Keratinocyte (primary cell): ENCODE measurements at regions not wholly inside any gene's neighbourhood (a gene's known extent, or its start where the extent isn't known, plus 50 kb on each side); places are given as distances from the start of the nearest gene placed in this dataset.

Experiments
- DNase-seq: peaks from one replicate; pipeline ENCODE4 v3.0.0-alpha.2; 2011; ENCODE audit warnings: low read depth, missing footprints, low spot score
- FAIRE-seq: peaks from 2 replicates; lab custom pipeline; 2011; peaks lifted over from hg19 to GRCh38; lab: Jason Lieb, UNC
- H2AFZ ChIP-seq: 2 replicates; pipeline ENCODE4 v1.6.0; 2012; ENCODE audit warnings: low read length, control low read depth, inconsistent platforms; ENCODE audit not compliant: control insufficient read depth
- H3K27ac ChIP-seq: 2 replicates; pipeline ENCODE4 v1.5.1; 2011; ENCODE audit warnings: low read length; ENCODE audit not compliant: control insufficient read depth, insufficient read depth
- H3K27me3 ChIP-seq: 3 replicates; pipeline ENCODE4 v1.6.0; 2011; ENCODE audit warnings: low read length; ENCODE audit not compliant: control insufficient read depth, insufficient read depth; ENCODE audit errors: extremely low read depth
- H3K36me3 ChIP-seq, 2 experiments: 2 replicates in 1 of 2; 3 replicates in 1 of 2; pipeline ENCODE4 v1.5.1; 2011; ENCODE audit warnings: low read length in 2 of 2, mild to moderate bottlenecking in 1 of 2; ENCODE audit not compliant: control insufficient read depth in 2 of 2, insufficient read depth in 2 of 2; ENCODE audit errors: extremely low read depth in 1 of 2
- H3K4me1 ChIP-seq: 3 replicates; pipeline ENCODE4 v1.5.1; 2011; ENCODE audit warnings: low read length; ENCODE audit not compliant: control insufficient read depth, insufficient read depth; ENCODE audit errors: extremely low read depth
- H3K4me2 ChIP-seq: 3 replicates; pipeline ENCODE4 v1.6.0; 2011; ENCODE audit warnings: low read depth, low read length; ENCODE audit not compliant: control insufficient read depth, insufficient read depth; ENCODE audit errors: extremely low read depth
- H3K4me3 ChIP-seq, 3 experiments: fragments of 200-600 bp in 1 of 3; sonication (generic) in 1 of 3; 2 replicates in 2 of 3; 3 replicates in 1 of 3; pipeline ENCODE4 v1.5.1; 2011 to 2016; ENCODE audit warnings: low read length in 3 of 3, mild to moderate bottlenecking in 3 of 3, control low read depth in 2 of 3, inconsistent platforms in 1 of 3, low read depth in 1 of 3, mixed read lengths in 1 of 3, mixed run types in 1 of 3, moderate library complexity in 1 of 3; ENCODE audit not compliant: control insufficient read depth in 2 of 3, insufficient read depth in 2 of 3; ENCODE audit errors: extremely low read depth in 1 of 3
- H3K79me2 ChIP-seq: 2 replicates; pipeline ENCODE4 v1.6.0; 2012; ENCODE audit warnings: low read length; ENCODE audit not compliant: control insufficient read depth, insufficient read depth
- H3K9ac ChIP-seq: 3 replicates; pipeline ENCODE4 v1.6.0; 2011; ENCODE audit warnings: low read length; ENCODE audit not compliant: control insufficient read depth, insufficient read depth; ENCODE audit errors: extremely low read depth
- H3K9me1 ChIP-seq: 3 replicates; pipeline ENCODE4 v1.6.0; 2011; ENCODE audit warnings: low read length; ENCODE audit not compliant: control insufficient read depth, insufficient read depth; ENCODE audit errors: extremely low read depth
- H3K9me3 ChIP-seq: 2 replicates; pipeline ENCODE4 v1.5.1; 2012; ENCODE audit warnings: low read depth, low read length; ENCODE audit not compliant: control insufficient read depth
- H4K20me1 ChIP-seq: 3 replicates; pipeline ENCODE4 v1.6.0; 2011; ENCODE audit warnings: low read length; ENCODE audit not compliant: control insufficient read depth, insufficient read depth; ENCODE audit errors: extremely low read depth
- CTCF ChIP-seq, 3 experiments: IDR thresholded peaks in 1 of 3; conservative IDR thresholded peaks in 1 of 3; optimal IDR thresholded peaks in 1 of 3; 2 replicates in 2 of 3; 3 replicates in 1 of 3; pipeline versions ENCODE3 to v1.5.1; 2011; ENCODE audit warnings: low read length in 3 of 3, mild to moderate bottlenecking in 3 of 3, moderate library complexity in 2 of 3, control low read depth in 1 of 3, inconsistent platforms in 1 of 3; ENCODE audit not compliant: insufficient read depth in 2 of 3; ENCODE audit errors: extremely low read depth in 1 of 3
- EZH2 ChIP-seq: IDR thresholded peaks from one replicate; pipeline ENCODE4 v1.6.1; 2012; ENCODE audit warnings: inconsistent platforms, mild to moderate bottlenecking, low read length, moderate library complexity
- dilution Hi-C: fragments of 300-500 bp; cut with MboI; formaldehyde crosslinking; loops from one replicate; pipeline ENCODE4 v1.7.0; 2020; ENCODE audit warnings: low sequenced_read_pairs; ENCODE audit not compliant: extremely low pct_ligation_motif_present

GRCh38 chr1:245058882-245059281 is 95.9 kb upstream of the KIF26B start:
- no peaks in the 10 kb centered on the region for H3K9me3 ChIP-seq
- TF ChIP-seq CTCF (optimal IDR thresholded peaks at IDR 0.05 in 1 of 3, IDR thresholded peaks at IDR 0.05 in 1 of 3, conservative IDR thresholded peaks at IDR 0.05 in 1 of 3; ENCODE audit: extremely low read depth in 1 of 3, insufficient read depth in 2 of 3, low read length in 3 of 3), result no peak
- no peak for TF ChIP-seq EZH2
- H3K9me1 ChIP-seq, result no peaks in the 10 kb centered on the region
- no peaks in the 10 kb centered on the region for H3K27me3 ChIP-seq
- H2AFZ ChIP-seq, result no peak overlapping the region
- H4K20me1 ChIP-seq, result no peaks in the 10 kb centered on the region
- H3K9ac ChIP-seq, result no peak overlapping the region
- FAIRE-seq, result no peak
- no peaks in the 10 kb centered on the region for H3K4me1 ChIP-seq
- dilution Hi-C loops, result no loop called here
- H3K27ac ChIP-seq, result no peak overlapping the region
- H3K4me3 ChIP-seq, result no peak overlapping the region
- H3K4me2 ChIP-seq, result no peak overlapping the region
- no peak for DNase-seq
- no peaks in the 10 kb centered on the region for H3K79me2 ChIP-seq
- no peaks in the 10 kb centered on the region for H3K36me3 ChIP-seq

- H4K20me1 ChIP-seq, result no peaks in the 10 kb centered on the region
- H3K4me1 ChIP-seq, result no peaks in the 10 kb centered on the region
- DNase-seq (no peak), FAIRE-seq (no peak)
- dilution Hi-C loops, result no loop called here
- no peak overlapping the region for H2AFZ ChIP-seq
- no peaks in the 10 kb centered on the region for H3K27me3 ChIP-seq
- no peak overlapping the region for H3K4me2 ChIP-seq
- no peaks in the 10 kb centered on the region for H3K9me1 ChIP-seq
- no peak overlapping the region for H3K4me3 ChIP-seq
- no peak overlapping the region for H3K9ac ChIP-seq
- H3K36me3 ChIP-seq, result no peaks in the 10 kb centered on the region
- H3K9me3 ChIP-seq, result no peaks in the 10 kb centered on the region
- no peak overlapping the region for H3K27ac ChIP-seq
- no peaks in the 10 kb centered on the region for H3K79me2 ChIP-seq
- TF ChIP-seq CTCF (optimal IDR thresholded peaks at IDR 0.05 in 1 of 3, IDR thresholded peaks at IDR 0.05 in 1 of 3, conservative IDR thresholded peaks at IDR 0.05 in 1 of 3; ENCODE audit: extremely low read depth in 1 of 3, insufficient read depth in 2 of 3, low read length in 3 of 3) (no peak), EZH2 (no peak)
Observed at GRCh38 chr1:245058436-245058835, 96.3 kb upstream of the KIF26B start.
